ENCODE measurements at regions not wholly inside any gene's neighbourhood (a gene's known extent, or its start where the extent isn't known, plus 50 kb on each side); places are given as distances from the start of the nearest gene placed in this dataset.
"Not testable (repeated sequence)": the region's sequence is repeated elsewhere in the genome, so short reads cannot be mapped to it uniquely, and the experiment has no call there.

GRCh38 chr2:131671841-131672470 lies 144.3 kb downstream of the CCDC74A start:
- H3K9me3 Mint-ChIP-seq; DNase-seq (ENCODE audit: low spot score); H3K4me1 Mint-ChIP-seq (ENCODE audit: low read depth in 2 of 2); H3K36me3 Mint-ChIP-seq; H3K4me3 Mint-ChIP-seq; ATAC-seq; H3K27ac Mint-ChIP-seq: not testable (repeated sequence)
- H3K27me3 Mint-ChIP-seq: peaks cover 23 to 25% of the 10 kb centered on the region in 2 donors

GRCh38 chr2:131672471-131673399 lies 145.0 kb downstream of the CCDC74A start:
- DNase-seq (ENCODE audit: low spot score); H3K27ac Mint-ChIP-seq; H3K36me3 Mint-ChIP-seq; H3K9me3 Mint-ChIP-seq; H3K4me3 Mint-ChIP-seq; H3K4me1 Mint-ChIP-seq (ENCODE audit: low read depth in 2 of 2): not testable (repeated sequence)
- H3K27me3 Mint-ChIP-seq: peaks cover 26 to 30% of the 10 kb centered on the region in 2 donors
- peak; percentile 90 to 91 for ATAC-seq

- DNase-seq (ENCODE audit: low spot score) (peak; percentile 74), ATAC-seq (peak; percentile 89 to 92)
- Mint-ChIP-seq H3K4me3 (peak overlapping the region; percentile 42), H3K4me1 (ENCODE audit: low read depth in 2 of 2) (peaks cover 3 to 6% of the 10 kb centered on the region in 2 donors), H3K27ac (no peak overlapping the region), H3K27me3 (peaks cover 26 to 28% of the 10 kb centered on the region in 2 donors), H3K36me3 (no peaks in the 10 kb centered on the region), H3K9me3 (no peaks in the 10 kb centered on the region)
These were observed 145.9 kb downstream of the CCDC74A start for GRCh38 chr2:131673400-131674173.

- Mint-ChIP-seq H3K4me3 (peak overlapping the region; percentile 42), H3K4me1 (ENCODE audit: low read depth in 2 of 2) (peaks cover 3 to 6% of the 10 kb centered on the region in 2 donors)
- ATAC-seq: no peak
These were observed 146.5 kb downstream of the CCDC74A start for GRCh38 chr2:131674174-131674507.

GRCh38 chr2:131681611-131682121 lies 154.0 kb downstream of the CCDC74A start:
- peak; percentile 8 to 46 for ATAC-seq
- Mint-ChIP-seq H3K27ac (peak overlapping the region; percentile 52 to 88), H3K4me3 (peak overlapping the region; percentile 78), H3K27me3 (peaks cover 6 to 11% of the 10 kb centered on the region in 2 donors), H3K4me1 (ENCODE audit: low read depth in 2 of 2) (peaks cover 11 to 36% of the 10 kb centered on the region in 2 donors)
- not testable (repeated sequence) for DNase-seq (ENCODE audit: low spot score); H3K9me3 Mint-ChIP-seq; H3K36me3 Mint-ChIP-seq

More at GRCh38 chr2:131674174-131674507, 146.5 kb downstream of the CCDC74A start:
- DNase-seq (ENCODE audit: low spot score): no peak
- H3K27me3 Mint-ChIP-seq: peaks cover 26 to 28% of the 10 kb centered on the region in 2 donors
- H3K9me3 Mint-ChIP-seq: no peaks in the 10 kb centered on the region
- no peaks in the 10 kb centered on the region for H3K36me3 Mint-ChIP-seq
- H3K27ac Mint-ChIP-seq: no peak overlapping the region

- Mint-ChIP-seq H3K4me3 (peak overlapping the region; percentile 78), H3K27me3 (peaks cover 0 to 5% of the 10 kb centered on the region in 2 donors), H3K27ac (peak overlapping the region; percentile 52 to 88), H3K36me3 (peaks cover 12% of the 10 kb centered on the region), H3K9me3 (no peaks in the 10 kb centered on the region), H3K4me1 (ENCODE audit: low read depth in 2 of 2) (peaks cover 11 to 36% of the 10 kb centered on the region in 2 donors)
- ATAC-seq: peak; percentile 99 to 100
- peak; percentile 86 for DNase-seq (ENCODE audit: low spot score)
These were observed 154.6 kb downstream of the CCDC74A start for GRCh38 chr2:131682122-131682944.

- Mint-ChIP-seq H3K27ac (peak overlapping the region; percentile 52 to 88), H3K4me1 (ENCODE audit: low read depth in 2 of 2) (peaks cover 11 to 36% of the 10 kb centered on the region in 2 donors), H3K4me3 (peak overlapping the region; percentile 78), H3K36me3 (peaks cover 12% of the 10 kb centered on the region)
- H3K27me3 Mint-ChIP-seq; DNase-seq (ENCODE audit: low spot score); H3K9me3 Mint-ChIP-seq: not testable (repeated sequence)
- peak in 1 of 2 donors; percentile 58 for ATAC-seq
These were observed 155.2 kb downstream of the CCDC74A start for GRCh38 chr2:131682945-131683330.

- Mint-ChIP-seq H3K4me1 (ENCODE audit: low read depth in 2 of 2) (peaks cover 11 to 36% of the 10 kb centered on the region in 2 donors), H3K36me3 (peaks cover 21% of the 10 kb centered on the region), H3K4me3 (peak overlapping the region; percentile 78)
- H3K9me3 Mint-ChIP-seq; DNase-seq (ENCODE audit: low spot score); H3K27me3 Mint-ChIP-seq; H3K27ac Mint-ChIP-seq; ATAC-seq: not testable (repeated sequence)
These were observed 157.1 kb downstream of the CCDC74A start for GRCh38 chr2:131684631-131685316.

- not testable (repeated sequence) for H3K9me3 Mint-ChIP-seq; H3K27me3 Mint-ChIP-seq; DNase-seq (ENCODE audit: low spot score); ATAC-seq; H3K27ac Mint-ChIP-seq; H3K4me3 Mint-ChIP-seq
- peaks cover 36% of the 10 kb centered on the region for H3K36me3 Mint-ChIP-seq
- peaks cover 5 to 35% of the 10 kb centered on the region in 2 donors for H3K4me1 Mint-ChIP-seq (ENCODE audit: low read depth in 2 of 2)
These were observed 158.6 kb downstream of the CCDC74A start for GRCh38 chr2:131686164-131686893.

GRCh38 chr2:131686894-131687238 lies 159.2 kb downstream of the CCDC74A start:
- Mint-ChIP-seq H3K4me1 (ENCODE audit: low read depth in 2 of 2) (peaks cover 5 to 33% of the 10 kb centered on the region in 2 donors), H3K36me3 (peaks cover 42% of the 10 kb centered on the region)
- not testable (repeated sequence) for H3K27me3 Mint-ChIP-seq; H3K27ac Mint-ChIP-seq; H3K9me3 Mint-ChIP-seq; H3K4me3 Mint-ChIP-seq; DNase-seq (ENCODE audit: low spot score); ATAC-seq

- Mint-ChIP-seq H3K36me3 (peaks cover 52% of the 10 kb centered on the region), H3K4me1 (ENCODE audit: low read depth in 2 of 2) (peaks cover 3 to 24% of the 10 kb centered on the region in 2 donors)
- not testable (repeated sequence) for H3K27me3 Mint-ChIP-seq; H3K9me3 Mint-ChIP-seq; H3K27ac Mint-ChIP-seq; DNase-seq (ENCODE audit: low spot score); ATAC-seq; H3K4me3 Mint-ChIP-seq
These were observed 161.4 kb downstream of the CCDC74A start for GRCh38 chr2:131689066-131689465.

- H3K9me3 Mint-ChIP-seq, ATAC-seq, H3K27me3 Mint-ChIP-seq: not testable (repeated sequence)
These were observed 183.6 kb downstream of the CCDC74A start for GRCh38 chr2:131711268-131711667.

More at GRCh38 chr2:131711268-131711667, 183.6 kb downstream of the CCDC74A start:
- H3K27ac Mint-ChIP-seq; H3K4me1 Mint-ChIP-seq (ENCODE audit: low read depth in 2 of 2); DNase-seq (ENCODE audit: low spot score); H3K4me3 Mint-ChIP-seq; H3K36me3 Mint-ChIP-seq: not testable (repeated sequence)
